ENCODE measurements at regions not wholly inside any gene's neighbourhood (a gene's known extent, or its start where the extent isn't known, plus 50 kb on each side); places are given as distances from the start of the nearest gene placed in this dataset.

DNA sequence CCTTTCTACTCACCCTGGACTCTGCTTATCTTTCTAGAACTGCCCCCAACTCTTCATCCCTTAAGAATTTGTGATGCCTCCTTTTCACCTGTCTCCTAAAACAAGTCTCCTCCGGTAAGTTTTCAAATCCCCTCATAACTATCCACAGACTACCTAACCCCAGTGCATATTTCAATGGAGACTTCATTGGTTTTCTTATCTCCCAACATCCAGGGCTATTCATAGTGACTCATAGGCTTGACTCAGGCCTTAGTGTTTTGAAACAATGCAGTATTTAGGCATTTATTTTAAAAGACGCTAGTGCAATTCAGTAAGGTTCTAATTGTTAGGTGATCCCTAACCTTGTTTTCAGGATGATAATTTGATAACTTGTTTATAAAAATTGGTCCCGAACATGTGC is 399.2 kb downstream of the CPS1 start:
- TF ChIP-seq POLR2A (IDR thresholded peaks at IDR 0.05) (no peak), CTCF (IDR thresholded peaks at IDR 0.05) (no peak), POLR2AphosphoS5 (IDR thresholded peaks at IDR 0.05) (no peak), EP300 (IDR thresholded peaks at IDR 0.05) (no peak)

Data from stomach (tissue), 4 donors.